Ishikawa (cell line): ENCODE measurements at regions not wholly inside any gene's neighbourhood (a gene's known extent, or its start where the extent isn't known, plus 50 kb on each side); places are given as distances from the start of the nearest gene placed in this dataset.

Experiments used
- CEBPB ChIP-seq: IDR thresholded peaks from 2 replicates; pipeline ENCODE4 v1.6.1; 2012
- CREB1 ChIP-seq: IDR thresholded peaks from 2 replicates; pipeline ENCODE4 v1.6.1; 2012; ENCODE audit warnings: low read depth
- EGR1 ChIP-seq: IDR thresholded peaks from 2 replicates; pipeline ENCODE4 v1.6.1; 2012
- EP300 ChIP-seq: IDR thresholded peaks from 2 replicates; pipeline ENCODE4 v1.6.1; 2012; ENCODE audit warnings: borderline replicate concordance
- FOXM1 ChIP-seq: IDR thresholded peaks from 2 replicates; pipeline ENCODE4 v1.6.1; 2012; ENCODE audit warnings: low read depth, borderline replicate concordance
- NFIC ChIP-seq: IDR thresholded peaks from 2 replicates; pipeline ENCODE4 v1.6.1; 2012
- RAD21 ChIP-seq: IDR thresholded peaks from 2 replicates; pipeline ENCODE4 v1.6.1; 2012; ENCODE audit warnings: low read depth
- TAF1 ChIP-seq: IDR thresholded peaks from 2 replicates; pipeline ENCODE4 v1.6.1; 2012; ENCODE audit warnings: low read depth, mild to moderate bottlenecking
- TCF12 ChIP-seq: IDR thresholded peaks from 2 replicates; pipeline ENCODE4 v1.6.1; 2012; ENCODE audit warnings: low read depth
- TEAD4 ChIP-seq: IDR thresholded peaks from 2 replicates; pipeline ENCODE4 v1.6.1; 2012
- YY1 ChIP-seq: IDR thresholded peaks from 2 replicates; pipeline ENCODE4 v1.6.1; 2012; ENCODE audit warnings: low read depth
- ZBTB7A ChIP-seq: IDR thresholded peaks from 2 replicates; pipeline ENCODE4 v1.6.1; 2012; ENCODE audit warnings: low read depth
- TF ChIP-seq, protein P1 (sequence below): IDR thresholded peaks from 2 replicates; pipeline ENCODE4 v1.6.1; 2012
- TF ChIP-seq, protein P2 (sequence below): IDR thresholded peaks from 2 replicates; pipeline ENCODE4 v1.6.1; 2012
- TF ChIP-seq, protein P3 (sequence below): IDR thresholded peaks from 2 replicates; pipeline ENCODE4 v1.6.1; 2012; ENCODE audit warnings: low read depth, mild to moderate bottlenecking

DNA sequence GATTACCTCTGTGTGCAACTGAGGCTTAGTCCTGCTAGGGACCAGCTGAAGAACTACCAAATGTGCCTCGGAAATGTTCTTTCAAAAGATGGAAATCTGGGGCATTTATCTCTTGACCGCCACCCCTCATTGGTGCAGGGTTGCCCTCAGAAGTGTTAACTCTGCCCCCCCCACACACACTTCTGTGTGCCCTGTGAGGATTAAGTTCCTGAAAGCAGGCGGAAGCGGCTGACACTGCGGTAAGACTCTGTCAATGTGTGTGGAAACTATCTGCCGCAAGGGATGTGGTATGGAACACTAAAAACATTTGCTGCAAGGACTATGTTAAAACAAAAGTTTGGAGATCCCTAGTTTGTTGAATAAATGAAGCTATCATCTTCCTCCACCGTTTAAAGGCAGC is 106.9 kb upstream of the NDP start:
- TF ChIP-seq TEAD4 (no peak), EP300 (no peak), YY1 (no peak), TAF1 (no peak), CREB1 (no peak), CEBPB (no peak), FOXM1 (no peak), EGR1 (no peak), RAD21 (no peak), TCF12 (no peak), ZBTB7A (no peak), NFIC (no peak)
- TF ChIP-seq, protein P1, sequence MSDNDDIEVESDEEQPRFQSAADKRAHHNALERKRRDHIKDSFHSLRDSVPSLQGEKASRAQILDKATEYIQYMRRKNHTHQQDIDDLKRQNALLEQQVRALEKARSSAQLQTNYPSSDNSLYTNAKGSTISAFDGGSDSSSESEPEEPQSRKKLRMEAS: no peak
- TF ChIP-seq, protein P2, sequence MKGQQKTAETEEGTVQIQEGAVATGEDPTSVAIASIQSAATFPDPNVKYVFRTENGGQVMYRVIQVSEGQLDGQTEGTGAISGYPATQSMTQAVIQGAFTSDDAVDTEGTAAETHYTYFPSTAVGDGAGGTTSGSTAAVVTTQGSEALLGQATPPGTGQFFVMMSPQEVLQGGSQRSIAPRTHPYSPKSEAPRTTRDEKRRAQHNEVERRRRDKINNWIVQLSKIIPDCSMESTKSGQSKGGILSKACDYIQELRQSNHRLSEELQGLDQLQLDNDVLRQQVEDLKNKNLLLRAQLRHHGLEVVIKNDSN: no peak
- TF ChIP-seq, protein P3, sequence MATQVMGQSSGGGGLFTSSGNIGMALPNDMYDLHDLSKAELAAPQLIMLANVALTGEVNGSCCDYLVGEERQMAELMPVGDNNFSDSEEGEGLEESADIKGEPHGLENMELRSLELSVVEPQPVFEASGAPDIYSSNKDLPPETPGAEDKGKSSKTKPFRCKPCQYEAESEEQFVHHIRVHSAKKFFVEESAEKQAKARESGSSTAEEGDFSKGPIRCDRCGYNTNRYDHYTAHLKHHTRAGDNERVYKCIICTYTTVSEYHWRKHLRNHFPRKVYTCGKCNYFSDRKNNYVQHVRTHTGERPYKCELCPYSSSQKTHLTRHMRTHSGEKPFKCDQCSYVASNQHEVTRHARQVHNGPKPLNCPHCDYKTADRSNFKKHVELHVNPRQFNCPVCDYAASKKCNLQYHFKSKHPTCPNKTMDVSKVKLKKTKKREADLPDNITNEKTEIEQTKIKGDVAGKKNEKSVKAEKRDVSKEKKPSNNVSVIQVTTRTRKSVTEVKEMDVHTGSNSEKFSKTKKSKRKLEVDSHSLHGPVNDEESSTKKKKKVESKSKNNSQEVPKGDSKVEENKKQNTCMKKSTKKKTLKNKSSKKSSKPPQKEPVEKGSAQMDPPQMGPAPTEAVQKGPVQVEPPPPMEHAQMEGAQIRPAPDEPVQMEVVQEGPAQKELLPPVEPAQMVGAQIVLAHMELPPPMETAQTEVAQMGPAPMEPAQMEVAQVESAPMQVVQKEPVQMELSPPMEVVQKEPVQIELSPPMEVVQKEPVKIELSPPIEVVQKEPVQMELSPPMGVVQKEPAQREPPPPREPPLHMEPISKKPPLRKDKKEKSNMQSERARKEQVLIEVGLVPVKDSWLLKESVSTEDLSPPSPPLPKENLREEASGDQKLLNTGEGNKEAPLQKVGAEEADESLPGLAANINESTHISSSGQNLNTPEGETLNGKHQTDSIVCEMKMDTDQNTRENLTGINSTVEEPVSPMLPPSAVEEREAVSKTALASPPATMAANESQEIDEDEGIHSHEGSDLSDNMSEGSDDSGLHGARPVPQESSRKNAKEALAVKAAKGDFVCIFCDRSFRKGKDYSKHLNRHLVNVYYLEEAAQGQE: no peak

DNA sequence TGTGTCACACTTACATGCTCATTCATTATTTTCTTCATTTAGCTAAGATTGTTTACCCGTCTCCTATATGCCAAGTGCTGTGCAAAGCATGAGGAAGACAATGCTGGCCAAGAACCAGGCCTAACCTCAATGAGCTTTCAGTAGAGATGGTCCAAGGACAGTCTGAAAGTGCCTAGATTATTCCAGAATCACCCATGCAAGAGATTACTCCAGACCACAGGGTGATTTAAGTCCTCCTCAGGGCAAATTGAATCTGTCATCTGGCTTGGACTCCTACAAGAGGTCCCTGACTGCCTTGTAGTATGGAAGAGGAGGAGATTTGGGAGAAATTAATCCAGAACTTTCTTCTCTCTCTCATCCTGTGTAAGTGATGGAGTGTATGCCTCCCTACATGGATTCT is 99.4 kb upstream of the NDP start:
- no peak for TF ChIP-seq RAD21
- no peak for TF ChIP-seq CREB1
- TF ChIP-seq, protein P2: no peak
- TF ChIP-seq FOXM1: no peak
- no peak for TF ChIP-seq YY1
- no peak for TF ChIP-seq TAF1
- no peak for TF ChIP-seq EP300
- no peak for TF ChIP-seq TEAD4
- no peak for TF ChIP-seq NFIC
- no peak for TF ChIP-seq EGR1
- TF ChIP-seq, protein P1: no peak
- TF ChIP-seq, protein P3: no peak
- TF ChIP-seq ZBTB7A: no peak
- TF ChIP-seq TCF12: no peak
- no peak for TF ChIP-seq CEBPB

DNA sequence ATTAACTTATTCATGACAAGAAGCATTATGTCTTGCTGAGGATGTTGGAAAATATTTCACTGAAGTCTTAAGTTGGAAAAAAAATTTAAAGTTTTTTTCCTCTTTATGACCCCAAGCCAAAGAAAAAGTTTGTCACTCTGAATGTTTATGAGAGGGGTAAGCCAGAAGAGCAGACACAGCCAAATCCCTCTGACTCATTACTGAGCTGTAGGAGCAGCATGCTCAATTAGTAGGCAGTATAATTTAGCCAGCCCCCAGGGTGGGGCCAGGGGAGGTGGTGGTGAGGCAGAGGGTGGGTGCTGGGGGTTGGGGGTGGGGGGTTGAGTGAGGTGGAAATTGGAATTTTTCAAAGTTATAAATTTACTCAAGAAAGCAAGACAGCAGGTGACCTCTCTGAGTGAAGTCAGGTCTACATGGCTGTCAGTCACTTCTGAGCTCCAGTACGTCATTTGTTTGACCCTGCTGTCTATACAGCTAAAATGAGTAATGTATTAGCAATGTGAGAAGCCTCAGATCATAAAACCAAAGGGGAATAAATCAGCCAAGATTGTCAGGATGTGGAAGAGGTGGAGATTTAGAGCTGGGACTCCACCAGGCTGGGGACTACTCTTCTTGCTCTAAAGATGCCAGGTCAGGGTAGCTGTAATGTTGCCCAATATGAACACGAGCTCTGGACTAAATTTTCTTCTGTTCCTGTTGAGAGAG is 98.8 kb upstream of the NDP start:
- TF ChIP-seq TEAD4 (no peak), ZBTB7A (no peak), EGR1 (no peak), NFIC (no peak), CEBPB (no peak), CREB1 (no peak), RAD21 (no peak), EP300 (no peak), TAF1 (no peak), TCF12 (no peak)
- TF ChIP-seq, protein P2: no peak
- TF ChIP-seq, protein P3: no peak
- TF ChIP-seq, protein P1: no peak
